Inflammatory macrophage (primary cell): ENCODE measurements at regions not wholly inside any gene's neighbourhood (a gene's known extent, or its start where the extent isn't known, plus 50 kb on each side); places are given as distances from the start of the nearest gene placed in this dataset.

Experiments used
- DNase-seq, 2 donors: peaks; one replicate each; pipeline ENCODE4 v3.0.0-alpha.2; 2020 to 2022

DNA sequence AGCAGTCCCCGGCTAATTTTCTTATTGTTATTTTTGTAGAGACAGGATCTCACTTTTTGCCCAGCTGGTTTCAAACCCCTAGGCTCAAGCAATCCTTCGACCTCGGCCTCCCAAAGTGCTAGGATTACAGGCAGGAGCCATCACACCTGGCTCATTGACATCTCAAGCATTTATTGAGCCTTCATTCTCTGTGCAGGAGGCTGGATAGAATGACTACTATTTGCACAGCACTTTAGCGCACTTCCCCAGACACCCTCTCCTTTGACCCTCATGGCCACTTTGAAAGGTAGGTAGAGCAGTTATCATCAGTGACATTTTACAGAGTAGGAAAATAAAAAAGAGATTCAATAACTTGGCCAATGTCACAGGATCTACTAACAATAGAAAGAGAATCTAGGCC lies 124.0 kb upstream of the STXBP5 start:
- no peak for DNase-seq

DNA sequence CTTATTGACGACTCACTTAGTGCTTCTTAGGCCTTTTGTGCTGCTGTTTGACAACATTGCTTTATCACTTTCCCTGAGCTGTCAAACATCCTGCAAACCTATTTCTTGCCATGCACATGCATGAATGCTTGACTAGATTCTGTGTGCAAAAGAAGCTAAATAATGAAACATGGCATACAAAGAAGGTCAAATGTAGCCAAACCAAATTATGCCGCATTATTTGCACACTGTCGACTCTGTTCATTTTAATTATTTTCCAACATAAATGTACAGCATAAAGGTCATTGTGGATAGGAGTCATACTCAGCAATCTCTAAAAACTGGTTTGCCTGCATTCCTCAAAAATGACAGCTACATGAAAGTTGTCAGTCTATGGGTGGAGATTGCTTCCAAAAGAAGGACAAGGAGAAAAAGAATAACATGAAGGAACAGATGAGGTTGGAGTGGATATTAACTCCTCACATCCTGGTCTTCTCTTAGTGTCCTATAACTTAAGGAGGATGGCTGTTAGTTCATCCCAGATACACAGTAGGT lies 123.1 kb upstream of the STXBP5 start:
- no peak for DNase-seq

DNA sequence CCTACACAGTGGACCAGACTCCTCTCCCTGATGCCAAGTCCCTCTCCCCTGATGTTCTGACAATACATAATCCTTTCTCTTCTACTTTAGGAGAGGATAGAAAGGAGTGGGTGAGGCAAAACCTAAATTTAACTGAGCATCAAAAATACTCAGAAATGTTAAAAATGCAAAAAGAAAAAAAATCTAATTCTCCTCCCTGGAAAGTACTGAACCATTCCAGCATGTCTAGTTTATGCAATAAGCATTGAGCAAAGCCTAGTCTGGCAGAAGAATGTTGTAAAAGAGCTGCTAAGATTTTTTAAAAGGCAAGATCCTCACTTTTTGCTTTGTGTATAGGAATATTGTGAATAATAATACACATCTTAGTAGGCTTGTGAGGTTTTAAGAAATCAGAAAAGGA lies 116.6 kb upstream of the STXBP5 start:
- DNase-seq = no peak

DNA sequence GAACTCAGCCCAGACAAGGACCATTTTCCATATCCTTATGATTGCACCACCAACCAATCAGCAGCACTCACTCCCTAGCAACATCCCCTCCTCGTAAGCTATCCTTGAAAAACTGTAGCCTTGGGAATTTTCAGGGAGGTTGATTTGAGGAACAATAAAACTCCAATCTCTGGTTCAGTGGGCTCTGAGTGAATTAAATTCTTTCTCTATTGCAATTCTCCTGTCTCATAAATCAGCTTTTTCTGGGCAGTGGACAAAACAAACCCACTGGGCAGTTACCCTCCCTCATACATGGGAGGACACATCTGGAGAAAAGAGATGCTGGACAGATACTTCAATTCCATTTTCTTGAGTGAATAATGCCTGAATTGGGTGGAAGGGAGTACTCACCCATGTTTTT lies 115.4 kb upstream of the STXBP5 start:
- no peak for DNase-seq

DNA sequence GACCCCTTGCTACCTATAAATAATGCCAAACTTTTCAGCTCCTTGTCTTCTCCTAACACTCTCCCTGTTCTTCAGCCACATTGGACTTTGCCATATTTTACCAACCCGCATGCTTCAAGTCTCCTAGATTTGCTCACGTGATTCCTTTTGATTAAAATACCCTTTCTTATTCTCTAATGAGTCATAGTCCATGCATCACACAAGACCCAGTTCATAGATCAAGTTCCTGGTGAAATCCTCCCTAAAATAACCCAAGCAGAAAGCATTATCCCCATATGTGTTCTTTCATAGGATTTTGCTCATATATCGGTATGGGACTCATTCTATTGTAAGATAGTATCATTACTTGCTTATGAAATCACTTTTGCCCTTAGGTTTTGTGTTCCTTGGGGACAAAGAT lies 108.9 kb upstream of the STXBP5 start:
- no peak for DNase-seq

DNA sequence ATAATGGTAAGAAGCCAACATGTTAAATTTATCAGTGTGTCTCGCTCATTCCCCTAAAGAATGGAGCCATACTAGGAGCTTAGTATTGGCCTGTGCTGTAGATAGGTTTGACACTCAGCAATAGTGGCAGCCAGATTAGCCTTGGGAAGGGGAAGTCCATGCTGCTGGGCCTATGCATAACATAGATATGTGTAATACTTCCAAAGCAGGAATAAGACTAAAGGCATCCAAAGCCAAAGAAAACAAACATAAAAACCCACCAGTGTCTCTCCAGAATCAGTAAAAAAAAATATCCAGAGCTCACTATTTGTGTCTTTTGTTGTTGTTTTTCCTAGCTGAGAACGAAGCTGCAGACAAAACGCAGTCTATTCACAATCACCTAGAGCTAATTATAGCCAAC lies 104.2 kb upstream of the STXBP5 start:
- DNase-seq = peak in 1 of 2 donors; percentile 14

DNA sequence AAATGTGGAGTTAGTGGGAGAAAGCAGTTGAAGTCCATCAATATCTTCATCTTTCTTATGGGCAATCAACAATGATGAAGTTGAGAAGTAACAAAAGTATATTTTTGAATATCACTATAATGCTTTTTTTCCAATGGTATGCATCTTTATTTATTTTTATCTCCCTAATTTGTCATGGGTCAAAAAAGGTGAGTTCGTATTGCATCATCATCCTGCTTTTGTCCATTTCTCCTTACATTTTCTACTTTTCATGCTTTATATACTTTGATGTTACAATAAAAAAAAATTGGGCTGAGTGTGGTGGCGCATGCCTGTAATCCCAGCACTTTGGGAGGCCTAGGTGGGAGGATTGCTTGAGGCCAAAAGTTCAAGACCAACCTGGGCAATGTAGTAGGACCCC lies 101.2 kb upstream of the STXBP5 start:
- no peak for DNase-seq

DNA sequence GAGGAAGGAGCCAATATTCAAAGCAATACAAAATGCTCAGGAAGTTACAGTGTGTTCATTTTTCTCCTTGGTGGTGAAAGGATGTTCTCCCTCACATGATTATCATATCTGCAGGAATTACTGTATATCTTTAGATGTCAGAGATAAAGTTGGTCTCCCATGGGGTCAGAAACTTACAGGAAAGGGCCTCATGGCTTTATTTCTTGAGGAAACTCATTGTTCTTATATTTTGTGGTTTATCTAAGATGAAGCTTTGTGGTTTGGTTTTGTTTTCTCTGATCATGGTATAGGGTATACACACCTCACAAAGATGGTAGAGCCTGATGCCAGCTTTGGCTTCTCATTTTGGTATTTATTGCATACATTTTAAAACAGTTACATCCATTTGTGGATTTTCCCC lies 100.5 kb upstream of the STXBP5 start:
- DNase-seq = peak; percentile 29 to 38

DNA sequence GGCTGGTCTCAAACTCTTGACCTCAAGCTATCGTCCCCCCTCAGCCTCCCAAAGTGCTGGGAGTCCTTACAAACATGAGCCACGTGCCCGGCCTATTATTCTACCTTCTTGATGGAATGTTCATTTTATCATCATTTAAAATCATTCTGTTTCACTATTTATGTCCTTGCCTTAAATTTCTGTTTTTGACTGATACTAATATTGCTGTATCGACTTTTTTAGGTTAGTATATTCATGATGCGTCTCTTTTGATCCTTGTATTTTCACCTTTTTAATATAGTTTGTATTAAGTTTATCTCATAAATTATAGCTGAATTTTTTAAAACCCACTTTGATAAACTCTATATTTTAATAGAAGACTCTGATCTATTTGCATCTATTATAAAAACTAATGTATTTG lies 98.4 kb upstream of the STXBP5 start:
- DNase-seq = no peak

DNA sequence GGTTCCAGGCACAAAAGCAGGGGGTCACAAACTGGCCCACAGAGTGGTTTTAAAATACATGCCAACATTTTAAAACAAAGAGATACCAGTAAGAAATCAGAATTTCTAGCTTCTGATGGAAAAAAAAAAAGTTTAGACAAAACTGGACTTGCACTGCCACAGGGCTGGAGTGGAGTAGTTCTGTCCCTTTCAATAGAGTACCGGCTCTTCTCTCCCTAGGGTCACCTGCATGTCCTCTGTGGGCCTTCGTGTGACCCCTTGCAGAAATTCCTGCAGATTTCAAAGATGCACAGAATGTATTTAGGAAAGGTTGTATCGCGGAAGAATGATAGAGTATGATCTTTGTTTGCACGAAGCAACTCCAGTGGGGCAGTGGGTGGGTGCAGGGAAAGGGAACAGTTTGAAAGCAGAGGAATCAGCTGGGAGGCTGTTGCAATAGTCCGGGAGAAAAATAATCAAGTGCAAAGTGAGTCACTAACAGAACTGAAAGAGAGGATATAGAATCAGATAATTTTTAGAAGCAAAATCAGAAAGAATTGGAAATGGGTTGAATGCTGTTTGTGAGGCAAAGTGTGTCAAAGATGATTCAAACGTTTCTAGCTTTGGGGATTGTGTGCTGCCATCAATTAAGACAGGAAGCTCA lies 97.3 kb upstream of the STXBP5 start:
- peak; percentile 77 to 87 for DNase-seq

DNA sequence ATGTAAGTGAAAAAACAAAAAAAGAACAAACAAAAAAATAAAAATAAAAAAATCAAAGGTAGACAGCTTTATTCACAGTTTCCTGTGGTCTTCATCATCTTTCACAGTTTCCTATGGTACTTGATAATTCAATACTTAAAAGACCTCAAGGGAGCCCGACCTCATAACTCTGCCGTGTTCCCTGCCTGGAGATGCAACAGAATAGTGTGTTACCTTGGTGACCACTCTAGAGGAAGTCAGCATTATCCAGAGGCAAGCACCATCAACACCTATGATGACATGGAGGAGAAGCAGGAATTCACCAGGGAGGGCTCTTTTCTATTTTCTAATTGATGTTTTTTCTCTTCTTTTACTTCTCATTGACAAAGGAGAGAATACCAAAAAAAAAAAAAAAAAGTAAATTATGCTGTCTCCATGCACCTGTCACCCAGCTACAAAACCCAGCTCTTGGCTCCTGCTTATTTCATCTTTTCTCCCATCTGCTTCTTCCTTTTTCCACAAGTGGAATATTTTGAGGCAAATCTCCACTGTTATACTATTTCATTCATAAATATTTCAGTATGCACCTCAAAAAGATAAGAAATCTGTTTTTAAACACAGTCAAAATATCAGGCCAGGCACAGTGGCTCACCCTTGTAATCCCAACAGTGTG lies 95.8 kb upstream of the STXBP5 start:
- no peak for DNase-seq

DNA sequence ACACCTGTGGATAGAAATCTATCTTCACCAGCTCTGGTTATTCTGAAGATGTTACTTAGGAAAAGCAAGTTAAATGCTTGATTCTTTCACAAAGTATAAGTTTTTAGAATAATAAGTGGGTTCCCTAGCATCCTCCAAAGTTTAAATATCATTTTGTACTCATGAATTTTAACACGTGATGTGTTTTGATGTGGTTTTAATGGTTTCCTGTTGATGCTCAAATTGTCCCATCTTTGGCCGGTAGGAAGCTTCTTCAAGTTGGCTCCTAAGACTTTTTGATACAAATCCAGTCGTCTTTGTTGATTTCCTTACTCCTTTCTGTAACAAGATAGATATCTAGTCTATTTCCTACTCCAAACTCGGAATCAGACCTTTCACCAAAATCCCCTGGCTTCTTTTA lies 94.5 kb upstream of the STXBP5 start:
- no peak for DNase-seq

DNA sequence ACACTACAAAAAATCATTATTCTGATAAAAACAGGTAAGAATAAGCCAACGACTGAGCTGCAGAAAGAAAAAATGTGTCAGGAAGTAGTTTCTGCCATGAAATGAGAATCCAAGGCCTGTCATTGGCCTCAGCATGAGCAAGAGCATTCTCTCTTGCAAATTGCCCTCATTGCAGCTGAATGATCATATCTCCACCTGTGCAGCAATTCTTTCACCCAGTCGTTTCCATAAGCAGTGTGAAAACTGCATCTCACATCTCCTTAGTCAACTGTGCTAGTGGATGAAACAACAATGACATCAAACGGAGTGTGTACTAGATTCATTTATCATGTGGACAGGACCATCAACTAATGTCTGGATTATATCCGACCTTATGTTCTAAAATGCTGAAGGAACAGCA lies 88.2 kb upstream of the STXBP5 start:
- no peak for DNase-seq

DNA sequence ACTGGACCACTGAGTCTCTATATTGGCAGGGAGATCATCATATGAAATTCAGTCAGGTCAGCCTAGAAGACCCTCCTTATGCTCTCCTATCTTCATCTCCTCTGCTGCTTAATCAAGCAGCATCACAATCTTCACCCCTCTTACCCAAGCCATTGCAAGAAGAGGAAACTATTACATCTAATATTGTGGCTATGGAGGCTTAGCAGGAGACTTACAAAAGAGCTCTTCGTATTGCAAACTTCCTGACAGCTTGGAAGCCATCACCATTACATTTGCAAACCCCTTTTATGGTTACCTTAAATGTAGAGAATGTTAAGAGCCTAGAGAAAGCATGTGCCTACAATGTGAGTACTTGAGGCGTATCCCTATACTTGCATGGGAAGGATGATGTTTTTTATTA lies 87.2 kb upstream of the STXBP5 start:
- DNase-seq = peak; percentile 18 to 54

DNA sequence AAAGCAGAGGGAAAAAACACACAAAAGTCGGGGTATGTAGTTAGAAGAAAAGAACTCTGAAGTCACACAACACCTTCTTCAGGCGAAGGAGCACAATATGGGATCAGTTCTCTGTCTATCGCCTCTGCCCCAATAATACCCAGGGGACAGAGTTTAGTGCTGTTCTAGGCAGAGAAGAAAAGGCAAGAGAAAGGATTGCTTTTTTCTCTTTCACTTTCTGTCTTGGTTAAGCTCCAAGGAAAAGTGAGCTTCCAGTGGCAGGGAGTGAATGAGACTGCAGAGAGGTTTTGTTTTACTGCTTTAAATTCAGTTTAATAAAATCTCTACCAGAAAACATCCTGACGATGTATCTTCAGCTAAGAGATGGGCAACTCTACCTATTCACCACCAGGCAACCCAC lies 86.6 kb upstream of the STXBP5 start:
- DNase-seq = no peak

DNA sequence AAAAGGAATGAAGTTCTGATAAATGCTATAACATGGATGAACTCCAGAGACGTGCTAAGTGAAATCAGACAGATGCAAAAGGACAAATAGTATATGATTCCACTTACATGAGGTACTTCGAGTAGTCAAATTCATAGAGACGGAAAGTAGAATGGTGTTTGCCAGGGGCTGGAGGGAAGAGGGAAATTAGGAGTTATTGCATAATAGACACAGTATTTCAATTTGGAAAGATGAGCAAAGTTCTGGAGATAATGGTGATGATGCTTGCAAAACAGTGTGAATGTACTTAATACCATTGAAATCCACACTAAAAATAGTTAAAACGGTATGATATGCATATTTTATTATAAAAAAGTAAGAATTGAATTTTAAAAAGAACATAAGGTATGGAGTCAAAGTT lies 84.9 kb upstream of the STXBP5 start:
- DNase-seq = no peak

DNA sequence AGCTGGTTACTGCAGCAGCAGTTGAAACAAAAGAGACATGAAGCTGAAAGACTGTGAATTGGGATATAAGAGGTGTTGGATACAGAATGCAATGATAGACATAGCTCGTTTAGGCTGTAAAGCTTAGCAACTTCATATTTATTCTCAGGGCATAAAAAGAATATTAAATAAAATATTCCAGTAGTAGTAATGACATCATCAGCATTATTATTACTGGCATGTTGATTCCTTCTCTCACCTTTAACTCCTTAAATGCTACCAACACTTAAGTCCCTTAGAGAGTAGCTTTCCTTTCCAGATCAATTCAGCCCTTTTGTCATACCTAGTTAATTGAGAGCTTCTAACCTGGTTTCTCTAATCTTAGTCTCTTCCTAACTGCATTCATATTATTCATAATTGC lies 81.4 kb upstream of the STXBP5 start:
- DNase-seq = no peak

DNA sequence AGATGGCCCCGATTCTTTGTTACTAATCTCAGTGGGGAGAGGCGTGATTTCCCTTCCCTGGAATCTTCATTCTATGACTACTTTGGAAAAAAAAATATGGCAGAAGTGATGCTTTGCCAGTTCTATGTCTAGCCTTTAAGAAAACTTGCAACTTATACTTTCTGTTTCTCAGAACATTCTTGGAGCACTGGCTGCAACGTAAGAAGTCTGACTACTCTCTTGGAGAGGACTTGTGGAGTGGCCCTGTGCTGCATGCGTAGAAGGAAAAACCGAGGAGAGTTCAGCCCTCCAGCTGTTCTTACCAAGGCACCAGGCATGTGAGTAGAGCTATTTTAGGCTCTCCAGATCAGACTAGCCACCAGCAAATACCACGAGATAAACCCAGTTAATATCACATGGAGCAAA lies 77.6 kb upstream of the STXBP5 start:
- no peak for DNase-seq

DNA sequence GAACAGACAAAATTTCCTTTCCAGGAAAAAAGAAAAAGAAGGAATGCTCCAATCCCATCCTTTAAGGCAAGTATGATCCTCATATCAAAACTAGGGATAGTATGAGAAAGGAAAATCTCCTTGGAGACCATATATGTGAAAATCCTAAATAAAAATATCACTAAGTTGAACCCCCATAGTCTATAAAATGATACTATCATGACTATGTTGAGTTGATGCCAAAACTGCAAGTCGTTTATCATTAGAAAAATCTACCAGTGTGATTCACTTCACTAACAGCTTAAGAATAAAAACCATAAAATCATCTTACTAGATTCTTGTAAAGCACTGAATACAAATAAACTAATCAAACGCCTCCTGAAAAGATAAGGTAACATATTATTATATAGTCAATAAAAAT lies 76.6 kb upstream of the STXBP5 start:
- DNase-seq = no peak

DNA sequence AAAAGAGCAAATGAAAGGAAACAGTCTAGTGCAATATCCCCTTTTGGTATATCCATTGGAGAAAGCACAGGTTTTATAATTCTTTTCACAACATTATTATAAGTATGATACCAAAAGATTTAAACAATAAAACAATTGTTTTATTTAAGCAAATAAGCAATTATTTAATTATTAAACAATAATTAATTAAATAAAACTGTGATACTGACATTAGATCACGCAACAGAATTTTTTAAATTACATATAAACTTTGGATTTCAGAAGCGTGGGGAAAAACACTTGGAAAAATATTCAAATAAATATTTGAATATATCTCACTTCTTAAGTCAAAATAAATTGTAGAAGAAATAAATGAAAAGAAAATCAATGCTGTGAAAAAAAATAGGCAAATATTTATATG lies 76.2 kb upstream of the STXBP5 start:
- DNase-seq = no peak

DNA sequence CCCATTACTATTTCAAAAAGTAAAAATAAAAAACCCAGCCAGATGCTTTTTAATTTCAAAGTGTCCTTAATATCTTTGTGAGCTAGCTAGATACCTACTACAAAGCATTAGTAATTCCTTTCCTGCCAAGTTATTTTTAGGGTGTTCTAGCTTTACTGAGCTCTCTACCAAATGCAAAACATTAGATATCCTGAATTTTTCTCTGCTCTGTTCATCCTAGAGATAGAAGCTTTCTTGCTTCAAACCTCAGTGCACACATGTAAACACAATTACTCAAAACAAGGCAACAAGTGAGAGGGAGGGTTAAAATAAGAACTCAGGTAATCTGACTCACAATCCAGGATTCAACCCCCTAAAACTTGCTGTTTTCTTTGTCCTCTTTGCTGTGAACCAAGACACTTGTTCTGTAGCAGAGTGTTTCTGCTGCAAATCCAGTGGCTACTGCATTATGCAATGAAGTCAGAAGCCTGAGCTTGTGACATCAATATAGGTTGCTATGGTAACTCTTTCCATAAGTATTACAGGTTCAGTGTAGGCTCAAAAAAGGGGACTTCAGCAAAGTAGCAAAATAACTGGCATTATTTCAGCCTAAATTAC lies 72.6 kb upstream of the STXBP5 start:
- DNase-seq = peak; percentile 69 to 77

DNA sequence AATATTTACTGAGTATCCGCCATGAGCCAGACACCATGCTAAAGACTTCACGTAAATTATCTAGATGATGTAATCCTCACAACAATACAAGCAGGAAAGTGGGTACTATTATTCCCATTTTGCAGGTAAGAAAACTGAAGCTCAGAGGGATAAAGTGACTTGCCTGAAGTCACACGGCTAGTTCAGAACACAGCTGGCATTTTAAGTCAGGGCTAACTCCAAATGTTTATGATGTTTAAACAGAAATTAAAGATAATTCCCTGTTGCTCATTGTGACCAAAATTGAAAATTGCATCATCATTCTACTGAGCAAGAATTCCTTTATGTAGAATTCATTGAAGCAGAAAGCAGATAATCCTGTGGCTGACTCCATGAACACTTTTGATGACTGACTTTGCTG lies 71.3 kb upstream of the STXBP5 start:
- DNase-seq = no peak

DNA sequence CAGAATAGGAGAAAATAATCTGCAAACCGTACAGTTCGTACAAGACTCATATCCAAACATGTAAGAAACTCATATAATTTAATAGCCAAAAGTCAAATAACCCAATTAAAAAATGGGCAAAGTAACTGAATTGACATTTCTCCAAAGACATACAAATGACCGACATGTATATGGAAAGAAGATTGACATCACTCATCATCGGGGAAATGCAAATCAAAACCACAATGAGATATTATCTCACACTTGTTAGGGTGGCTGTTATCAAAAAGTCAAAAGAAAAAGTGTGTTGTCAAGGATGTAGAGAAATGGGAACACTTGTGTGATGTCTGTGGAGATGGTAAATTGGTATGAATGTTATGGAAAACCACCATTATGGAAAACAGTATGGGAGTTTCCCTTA lies 70.5 kb upstream of the STXBP5 start:
- DNase-seq = no peak

DNA sequence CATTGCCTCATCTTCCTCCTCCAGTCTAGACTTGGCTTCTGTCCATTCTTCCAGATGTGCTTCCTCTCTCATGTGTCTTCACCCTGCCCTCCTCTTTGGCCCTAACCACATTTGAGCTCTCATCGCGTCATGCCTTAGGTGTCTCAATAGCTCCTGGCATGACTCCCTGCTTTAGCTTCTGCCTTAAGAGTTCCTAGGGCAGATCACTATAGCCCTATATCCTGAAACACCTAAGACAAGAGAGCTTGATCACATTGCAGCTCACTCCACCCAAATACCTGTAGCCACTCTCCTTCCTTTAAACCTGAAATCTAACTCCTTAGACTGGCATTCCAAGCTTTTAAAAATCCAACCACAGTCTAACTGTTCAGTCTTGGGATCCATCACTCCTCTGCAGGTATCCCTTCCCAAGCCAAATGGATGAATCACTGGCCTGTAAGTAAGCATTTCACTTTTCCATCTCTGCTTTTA lies 69.0 kb upstream of the STXBP5 start:
- DNase-seq = peak; percentile 59 to 75
